ENCODE measurements at regions not wholly inside any gene's neighbourhood (a gene's known extent, or its start where the extent isn't known, plus 50 kb on each side); places are given as distances from the start of the nearest gene placed in this dataset.

DNA sequence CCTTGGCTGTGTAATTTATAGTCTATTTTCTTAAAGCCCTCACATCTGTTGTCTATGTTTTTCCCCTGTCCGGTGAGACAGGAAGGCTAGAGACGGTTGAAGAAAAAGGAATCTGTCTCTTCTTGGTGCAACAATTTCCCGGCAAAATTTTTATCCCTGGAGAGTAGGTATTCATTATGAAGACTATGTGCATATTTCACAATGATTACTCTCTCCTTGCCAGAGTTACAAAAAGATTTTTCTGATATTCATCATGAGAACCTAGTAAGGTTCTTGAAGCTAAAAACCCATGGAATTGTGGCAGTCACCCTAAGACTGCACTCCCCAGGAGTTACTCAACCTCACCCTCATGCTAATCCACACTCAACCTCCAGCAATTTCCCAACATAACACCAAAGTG, 55.0 kb upstream of the GHITM start:
- Histone ChIP-seq H3K4me3 (ENCODE audit: insufficient read depth, low read depth, low read length) (no peak overlapping the region), H3K36me3 (ENCODE audit: insufficient read depth, low read length) (no peaks in the 10 kb centered on the region), H4K20me1 (ENCODE audit: insufficient read depth, low read length) (no peaks in the 10 kb centered on the region), H3K79me2 (ENCODE audit: insufficient read depth, low read length) (no peaks in the 10 kb centered on the region), H3K27me3 (ENCODE audit: insufficient read depth, low read length) (no peaks in the 10 kb centered on the region), H2AFZ (ENCODE audit: low read depth, low read length) (no peak overlapping the region), H3K9ac (ENCODE audit: low read length) (no peak overlapping the region), H3K27ac (ENCODE audit: low read depth, low read length) (no peak overlapping the region), H3K9me3 (ENCODE audit: insufficient read depth, low read depth, low read length) (no peaks in the 10 kb centered on the region), H3K4me1 (ENCODE audit: insufficient read depth, low read length) (no peaks in the 10 kb centered on the region), H3K4me2 (ENCODE audit: low read length) (no peak overlapping the region)
- no peaks in the 10 kb centered on the region for H3K36me3 Mint-ChIP-seq (ENCODE audit: low read depth, unreplicated experiment)
- H3K27me3 Mint-ChIP-seq (ENCODE audit: low read depth, unreplicated experiment), result peaks cover 2% of the 10 kb centered on the region
- H3K4me3 Mint-ChIP-seq (ENCODE audit: unreplicated experiment), result no peak overlapping the region
- H3K4me1 Mint-ChIP-seq (ENCODE audit: low read depth, unreplicated experiment), result no peaks in the 10 kb centered on the region
- TF ChIP-seq EZH2 (IDR thresholded peaks at IDR 0.05; ENCODE audit: insufficient read depth, low read length), result no peak
- TF ChIP-seq, protein P1, sequence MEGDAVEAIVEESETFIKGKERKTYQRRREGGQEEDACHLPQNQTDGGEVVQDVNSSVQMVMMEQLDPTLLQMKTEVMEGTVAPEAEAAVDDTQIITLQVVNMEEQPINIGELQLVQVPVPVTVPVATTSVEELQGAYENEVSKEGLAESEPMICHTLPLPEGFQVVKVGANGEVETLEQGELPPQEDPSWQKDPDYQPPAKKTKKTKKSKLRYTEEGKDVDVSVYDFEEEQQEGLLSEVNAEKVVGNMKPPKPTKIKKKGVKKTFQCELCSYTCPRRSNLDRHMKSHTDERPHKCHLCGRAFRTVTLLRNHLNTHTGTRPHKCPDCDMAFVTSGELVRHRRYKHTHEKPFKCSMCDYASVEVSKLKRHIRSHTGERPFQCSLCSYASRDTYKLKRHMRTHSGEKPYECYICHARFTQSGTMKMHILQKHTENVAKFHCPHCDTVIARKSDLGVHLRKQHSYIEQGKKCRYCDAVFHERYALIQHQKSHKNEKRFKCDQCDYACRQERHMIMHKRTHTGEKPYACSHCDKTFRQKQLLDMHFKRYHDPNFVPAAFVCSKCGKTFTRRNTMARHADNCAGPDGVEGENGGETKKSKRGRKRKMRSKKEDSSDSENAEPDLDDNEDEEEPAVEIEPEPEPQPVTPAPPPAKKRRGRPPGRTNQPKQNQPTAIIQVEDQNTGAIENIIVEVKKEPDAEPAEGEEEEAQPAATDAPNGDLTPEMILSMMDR (IDR thresholded peaks at IDR 0.05; ENCODE audit: insufficient read depth, low read depth, low read length), result no peak
- FAIRE-seq, result no peak
- peaks cover 2% of the 10 kb centered on the region for H3K9me3 Mint-ChIP-seq (ENCODE audit: unreplicated experiment)
- no peak overlapping the region for H3K27ac Mint-ChIP-seq (ENCODE audit: unreplicated experiment)
- no peak for DNase-seq (ENCODE audit: low read depth)

GRCh38 chr10:84087202-84087601, 52.1 kb upstream of the GHITM start:
- no peaks in the 10 kb centered on the region for H3K9me3 ChIP-seq (ENCODE audit: insufficient read depth, low read depth, low read length)
- no peaks in the 10 kb centered on the region for H4K20me1 ChIP-seq (ENCODE audit: insufficient read depth, low read length)
- H3K79me2 ChIP-seq (ENCODE audit: insufficient read depth, low read length), result no peaks in the 10 kb centered on the region
- H3K9ac ChIP-seq (ENCODE audit: low read length), result no peak overlapping the region
- TF ChIP-seq, protein P1 (IDR thresholded peaks at IDR 0.05; ENCODE audit: insufficient read depth, low read depth, low read length), result no peak
- TF ChIP-seq EZH2 (IDR thresholded peaks at IDR 0.05; ENCODE audit: insufficient read depth, low read length), result no peak
- DNase-seq (ENCODE audit: low read depth), result no peak
- H2AFZ ChIP-seq (ENCODE audit: low read depth, low read length), result no peak overlapping the region
- Mint-ChIP-seq H3K4me1 (ENCODE audit: low read depth, unreplicated experiment) (no peaks in the 10 kb centered on the region), H3K27me3 (ENCODE audit: low read depth, unreplicated experiment) (no peaks in the 10 kb centered on the region), H3K4me3 (ENCODE audit: unreplicated experiment) (no peak overlapping the region), H3K9me3 (ENCODE audit: unreplicated experiment) (peaks cover 2% of the 10 kb centered on the region), H3K36me3 (ENCODE audit: low read depth, unreplicated experiment) (no peaks in the 10 kb centered on the region), H3K27ac (ENCODE audit: unreplicated experiment) (no peak overlapping the region)
- no peak for FAIRE-seq
- H3K4me2 ChIP-seq (ENCODE audit: low read length), result no peak overlapping the region
- H3K4me1 ChIP-seq (ENCODE audit: insufficient read depth, low read length), result no peaks in the 10 kb centered on the region
- no peak overlapping the region for H3K4me3 ChIP-seq (ENCODE audit: insufficient read depth, low read depth, low read length)
- H3K27me3 ChIP-seq (ENCODE audit: insufficient read depth, low read length), result no peaks in the 10 kb centered on the region
- no peaks in the 10 kb centered on the region for H3K36me3 ChIP-seq (ENCODE audit: insufficient read depth, low read length)
- H3K27ac ChIP-seq (ENCODE audit: low read depth, low read length), result no peak overlapping the region

GRCh38 chr10:84088626-84089025, 50.7 kb upstream of the GHITM start:
- no peaks in the 10 kb centered on the region for H3K4me1 Mint-ChIP-seq (ENCODE audit: low read depth, unreplicated experiment)
- Histone ChIP-seq H3K27ac (ENCODE audit: low read depth, low read length) (no peak overlapping the region), H3K36me3 (ENCODE audit: insufficient read depth, low read length) (no peaks in the 10 kb centered on the region), H3K27me3 (ENCODE audit: insufficient read depth, low read length) (no peaks in the 10 kb centered on the region), H3K79me2 (ENCODE audit: insufficient read depth, low read length) (no peaks in the 10 kb centered on the region), H3K9me3 (ENCODE audit: insufficient read depth, low read depth, low read length) (no peaks in the 10 kb centered on the region), H2AFZ (ENCODE audit: low read depth, low read length) (no peak overlapping the region), H3K4me1 (ENCODE audit: insufficient read depth, low read length) (no peaks in the 10 kb centered on the region), H3K4me2 (ENCODE audit: low read length) (no peak overlapping the region), H4K20me1 (ENCODE audit: insufficient read depth, low read length) (no peaks in the 10 kb centered on the region), H3K4me3 (ENCODE audit: insufficient read depth, low read depth, low read length) (no peak overlapping the region), H3K9ac (ENCODE audit: low read length) (no peak overlapping the region)
- no peak overlapping the region for H3K27ac Mint-ChIP-seq (ENCODE audit: unreplicated experiment)
- no peak for FAIRE-seq
- no peak overlapping the region for H3K4me3 Mint-ChIP-seq (ENCODE audit: unreplicated experiment)
- no peaks in the 10 kb centered on the region for H3K36me3 Mint-ChIP-seq (ENCODE audit: low read depth, unreplicated experiment)
- peaks cover 2% of the 10 kb centered on the region for H3K9me3 Mint-ChIP-seq (ENCODE audit: unreplicated experiment)
- no peaks in the 10 kb centered on the region for H3K27me3 Mint-ChIP-seq (ENCODE audit: low read depth, unreplicated experiment)
- no peak for TF ChIP-seq EZH2 (IDR thresholded peaks at IDR 0.05; ENCODE audit: insufficient read depth, low read length)
- TF ChIP-seq, protein P1 (IDR thresholded peaks at IDR 0.05; ENCODE audit: insufficient read depth, low read depth, low read length), result no peak
- no peak for DNase-seq (ENCODE audit: low read depth)
